T-cell (primary cell): ENCODE measurements at regions not wholly inside any gene's neighbourhood (a gene's known extent, or its start where the extent isn't known, plus 50 kb on each side); places are given as distances from the start of the nearest gene placed in this dataset.

Source experiments
- ATAC-seq, 4 experiments: fragments of 200-7000 bp in 3 of 4; fragments of 150-1000 bp in 1 of 4; cut with Tn5 transposase; replicated peaks in 1 of 4; 1 replicate in 3 of 4; 2 replicates in 1 of 4; pipeline ENCODE4 v1.10.0; 2021; ENCODE audit warnings: moderate library complexity in 3 of 4, mild to moderate bottlenecking in 2 of 4, moderate number of reproducible peaks in 1 of 4
- CTCF ChIA-PET, 2 donors: fragments of 300-600 bp; sonication (Branson Sonifier 250); formaldehyde crosslinking; loops; one replicate each; lab custom pipeline; 2022; ENCODE audit warnings: antibody characterized with exemption in 2 of 2; lab: Charles Lee
- POLR2A ChIA-PET, 2 donors: fragments of 300-600 bp; sonication (Branson Sonifier 250); formaldehyde crosslinking; loops; one replicate each; lab custom pipeline; 2022; ENCODE audit warnings: antibody characterized with exemption in 2 of 2; lab: Charles Lee
- DNase-seq, 35 experiments: peaks; one replicate each; pipeline versions ENCODE4 v3.0.0 to v3.0.0-alpha.2; 2013 to 2023
- H3K27ac ChIP-seq: one replicate; pipeline ENCODE4 v1.5.1; 2013; ENCODE audit warnings: low read length
- H3K27me3 ChIP-seq, 2 experiments: replicated peaks in 1 of 2; 1 replicate in 1 of 2; 2 replicates in 1 of 2; pipeline versions ENCODE4 v1.6.1 to v1.7.0; 2013; ENCODE audit warnings: low read length in 1 of 2, mixed read lengths in 1 of 2; ENCODE audit not compliant: control insufficient read depth in 2 of 2, insufficient read depth in 2 of 2; ENCODE audit errors: extremely low read depth in 1 of 2
- H3K36me3 ChIP-seq, 2 donors: 1 replicate in 1 of 2; 2 replicates in 1 of 2; pipeline versions ENCODE4 v1.6.1 to v1.7.0; 2013; ENCODE audit warnings: low read length in 1 of 2; ENCODE audit not compliant: control insufficient read depth in 2 of 2, insufficient read depth in 1 of 2; ENCODE audit errors: extremely low read depth in 1 of 2
- H3K4me1 ChIP-seq, 2 experiments: 1 replicate in 1 of 2; 2 replicates in 1 of 2; pipeline versions ENCODE4 v1.6.1 to v1.7.0; 2013; ENCODE audit warnings: low read length in 2 of 2, mixed read lengths in 1 of 2; ENCODE audit not compliant: insufficient read depth in 2 of 2, control insufficient read depth in 1 of 2; ENCODE audit errors: extremely low read depth in 1 of 2
- H3K4me3 ChIP-seq, 2 donors: 1 replicate in 1 of 2; 2 replicates in 1 of 2; pipeline versions ENCODE4 v1.5.1 to v1.7.0; 2013; ENCODE audit warnings: mild to moderate bottlenecking in 2 of 2, low read length in 1 of 2, moderate library complexity in 1 of 2; ENCODE audit not compliant: control insufficient read depth in 1 of 2; ENCODE audit errors: extremely low read depth in 1 of 2
- H3K9me3 ChIP-seq: 2 replicates; pipeline ENCODE4 v1.7.0; 2013
- H3K27ac Mint-ChIP-seq, 2 donors: one replicate each; pipeline ENCODE4 v1.8.0; 2020 to 2021; ENCODE audit warnings: mild to moderate bottlenecking in 2 of 2, mixed read lengths in 2 of 2
- H3K27me3 Mint-ChIP-seq, 2 donors: one replicate each; pipeline ENCODE4 v1.8.0; 2021 to 2022; ENCODE audit warnings: mixed read lengths in 2 of 2
- H3K36me3 Mint-ChIP-seq: one replicate; pipeline ENCODE4 v1.8.0; 2021; ENCODE audit warnings: mixed read lengths
- H3K4me1 Mint-ChIP-seq, 3 donors: one replicate each; pipeline ENCODE4 v1.8.0; 2020 to 2022; ENCODE audit warnings: mixed read lengths in 3 of 3, mild to moderate bottlenecking in 1 of 3
- H3K4me3 Mint-ChIP-seq, 3 donors: one replicate each; pipeline ENCODE4 v1.8.0; 2020 to 2022; ENCODE audit warnings: mild to moderate bottlenecking in 3 of 3, mixed read lengths in 3 of 3, moderate library complexity in 3 of 3
- H3K9me3 Mint-ChIP-seq, 3 donors: one replicate each; pipeline ENCODE4 v1.8.0; 2020 to 2022; ENCODE audit warnings: mixed read lengths in 3 of 3
- WGBS: methylation state at CpG from one replicate; pipeline ENCODE4 v1.1.5; 2013; ENCODE audit warnings: missing lambda C conversion rate; ENCODE audit not compliant: insufficient coverage; 5-methylcytosine and 5-hydroxymethylcytosine counted together

GRCh38 chr1:235002706-235003300, 125.8 kb downstream of the TOMM20 start:
- Mint-ChIP-seq H3K4me3 (no peak overlapping the region), H3K9me3 (no peaks in the 10 kb centered on the region), H3K4me1 (peaks cover 8 to 30% (median 14%) of the 10 kb centered on the region in 3 donors), H3K36me3 (no peaks in the 10 kb centered on the region), H3K27ac (no peak overlapping the region), H3K27me3 (no peaks in the 10 kb centered on the region)
- 94% methylated on average over 2 of the region's 10 CpGs for WGBS
- no peaks in the 10 kb centered on the region for H3K36me3 ChIP-seq
- POLR2A ChIA-PET: interaction anchor here in 1 of 2 donors (1.6 kb wide), 1 partner anchor 24 kb away, joined by 5 read pairs; no protein-coding TSS in a partner anchor
- no peaks in the 10 kb centered on the region for H3K9me3 ChIP-seq
- no peaks in the 10 kb centered on the region for H3K27me3 ChIP-seq
- CTCF ChIA-PET: no interaction called here
- DNase-seq: no peak
- H3K27ac ChIP-seq: no peak overlapping the region
- no peak overlapping the region for H3K4me3 ChIP-seq
- no peak for ATAC-seq
- H3K4me1 ChIP-seq: no peaks in the 10 kb centered on the region

- no peak overlapping the region for H3K4me3 ChIP-seq
- no peaks in the 10 kb centered on the region for H3K36me3 ChIP-seq
- no peaks in the 10 kb centered on the region for H3K27me3 Mint-ChIP-seq
- POLR2A ChIA-PET: no interaction called here
- no peaks in the 10 kb centered on the region for H3K27me3 ChIP-seq
- CTCF ChIA-PET: no interaction called here
- H3K4me3 Mint-ChIP-seq: no peak overlapping the region
- ATAC-seq (no peak), DNase-seq (no peak)
- H3K4me1 Mint-ChIP-seq: peaks cover 0 to 6% (median 5%) of the 10 kb centered on the region in 3 donors
- WGBS: 97% methylated on average over 10 of the region's 10 CpGs
- H3K27ac Mint-ChIP-seq: no peak overlapping the region
- no peaks in the 10 kb centered on the region for H3K9me3 ChIP-seq
- no peaks in the 10 kb centered on the region for H3K9me3 Mint-ChIP-seq
- peaks cover 0 to 2% of the 10 kb centered on the region in 2 experiments for H3K4me1 ChIP-seq
- no peaks in the 10 kb centered on the region for H3K36me3 Mint-ChIP-seq
- H3K27ac ChIP-seq: no peak overlapping the region
Observed at GRCh38 chr1:234999513-234999940, 129.1 kb downstream of the TOMM20 start.

- H3K36me3 ChIP-seq: no peaks in the 10 kb centered on the region
- DNase-seq (no peak), ATAC-seq (peak in 1 of 4 experiments; percentile 40)
- ChIA-PET POLR2A (no interaction called here), CTCF (no interaction called here)
- Mint-ChIP-seq H3K27ac (no peak overlapping the region), H3K4me1 (peaks cover 0 to 9% (median 2%) of the 10 kb centered on the region in 3 donors), H3K4me3 (no peak overlapping the region), H3K9me3 (no peaks in the 10 kb centered on the region), H3K36me3 (no peaks in the 10 kb centered on the region), H3K27me3 (no peaks in the 10 kb centered on the region)
- peaks cover 0 to 2% of the 10 kb centered on the region in 2 experiments for H3K4me1 ChIP-seq
- 95% methylated on average over 8 of the region's 17 CpGs for WGBS
- H3K9me3 ChIP-seq: no peaks in the 10 kb centered on the region
- no peaks in the 10 kb centered on the region for H3K27me3 ChIP-seq
- H3K4me3 ChIP-seq: no peak overlapping the region
- H3K27ac ChIP-seq: no peak overlapping the region
Observed at GRCh38 chr1:234997896-234998741, 130.5 kb downstream of the TOMM20 start.

- no peaks in the 10 kb centered on the region for H3K36me3 ChIP-seq
- peaks cover 0 to 2% of the 10 kb centered on the region in 2 experiments for H3K4me1 ChIP-seq
- H3K27me3 Mint-ChIP-seq: no peaks in the 10 kb centered on the region
- H3K9me3 Mint-ChIP-seq: no peaks in the 10 kb centered on the region
- H3K36me3 Mint-ChIP-seq: no peaks in the 10 kb centered on the region
- DNase-seq (no peak), ATAC-seq (no peak)
- no peak overlapping the region for H3K4me3 Mint-ChIP-seq
- 96% methylated on average over 13 of the region's 16 CpGs for WGBS
- H3K27ac Mint-ChIP-seq: no peak overlapping the region
- no peaks in the 10 kb centered on the region for H3K27me3 ChIP-seq
- POLR2A ChIA-PET: interaction anchor here in 1 of 2 donors (0.6 kb wide), 1 partner anchor 139 kb away, joined by 3 read pairs; no protein-coding TSS in a partner anchor
- H3K4me1 Mint-ChIP-seq: peaks cover 0 to 9% (median 0%) of the 10 kb centered on the region in 3 donors
- H3K9me3 ChIP-seq: no peaks in the 10 kb centered on the region
- CTCF ChIA-PET: no interaction called here
- no peak overlapping the region for H3K27ac ChIP-seq
- H3K4me3 ChIP-seq: no peak overlapping the region
Observed at GRCh38 chr1:234997201-234997895, 131.3 kb downstream of the TOMM20 start.

GRCh38 chr1:234996245-234996757, 132.3 kb downstream of the TOMM20 start:
- no peak for DNase-seq
- Histone ChIP-seq H3K9me3 (no peaks in the 10 kb centered on the region), H3K36me3 (no peaks in the 10 kb centered on the region), H3K27me3 (no peaks in the 10 kb centered on the region), H3K4me1 (peaks cover 0 to 2% of the 10 kb centered on the region in 2 experiments), H3K27ac (no peak overlapping the region), H3K4me3 (no peak overlapping the region)
- Mint-ChIP-seq H3K27ac (no peak overlapping the region), H3K27me3 (no peaks in the 10 kb centered on the region), H3K9me3 (no peaks in the 10 kb centered on the region), H3K36me3 (no peaks in the 10 kb centered on the region), H3K4me1 (peaks cover 0 to 10% (median under 1%) of the 10 kb centered on the region in 3 donors), H3K4me3 (no peak overlapping the region)
- POLR2A ChIA-PET: interaction anchor here in 1 of 2 donors (0.6 kb wide), 1 partner anchor 110 kb away, joined by 3 read pairs; no protein-coding TSS in a partner anchor
- ATAC-seq: no peak
- 100% methylated on average over 4 of the region's 9 CpGs for WGBS
- CTCF ChIA-PET: interaction anchor here in 1 of 2 donors (0.6 kb wide), 1 partner anchor 20 kb away, joined by 3 read pairs; no protein-coding TSS in a partner anchor
